Coronary artery (tissue), 2 donors: ENCODE measurements at regions not wholly inside any gene's neighbourhood (a gene's known extent, or its start where the extent isn't known, plus 50 kb on each side); places are given as distances from the start of the nearest gene placed in this dataset.
"Not testable (repeated sequence)": the region's sequence is repeated elsewhere in the genome, so short reads cannot be mapped to it uniquely, and the experiment has no call there.

ENCODE experiments used
- DNase-seq: peaks from one replicate; pipeline ENCODE4 v3.0.0-alpha.2; 2017; ENCODE audit warnings: low spot score
- H3K27ac ChIP-seq, 2 donors: fragments of 200-600 bp; sonication (generic); one replicate each; pipeline ENCODE4 v1.5.1; 2016 to 2019
- H3K4me3 ChIP-seq: fragments of 200-600 bp; sonication (generic); 2 replicates; pipeline ENCODE4 v1.5.1; 2016; ENCODE audit warnings: mild to moderate bottlenecking, moderate library complexity
- CTCF ChIP-seq: fragments of 200-600 bp; sonication (generic); IDR thresholded peaks from one replicate; pipeline ENCODE4 v1.5.1; 2019; ENCODE audit warnings: antibody characterized with exemption

DNA sequence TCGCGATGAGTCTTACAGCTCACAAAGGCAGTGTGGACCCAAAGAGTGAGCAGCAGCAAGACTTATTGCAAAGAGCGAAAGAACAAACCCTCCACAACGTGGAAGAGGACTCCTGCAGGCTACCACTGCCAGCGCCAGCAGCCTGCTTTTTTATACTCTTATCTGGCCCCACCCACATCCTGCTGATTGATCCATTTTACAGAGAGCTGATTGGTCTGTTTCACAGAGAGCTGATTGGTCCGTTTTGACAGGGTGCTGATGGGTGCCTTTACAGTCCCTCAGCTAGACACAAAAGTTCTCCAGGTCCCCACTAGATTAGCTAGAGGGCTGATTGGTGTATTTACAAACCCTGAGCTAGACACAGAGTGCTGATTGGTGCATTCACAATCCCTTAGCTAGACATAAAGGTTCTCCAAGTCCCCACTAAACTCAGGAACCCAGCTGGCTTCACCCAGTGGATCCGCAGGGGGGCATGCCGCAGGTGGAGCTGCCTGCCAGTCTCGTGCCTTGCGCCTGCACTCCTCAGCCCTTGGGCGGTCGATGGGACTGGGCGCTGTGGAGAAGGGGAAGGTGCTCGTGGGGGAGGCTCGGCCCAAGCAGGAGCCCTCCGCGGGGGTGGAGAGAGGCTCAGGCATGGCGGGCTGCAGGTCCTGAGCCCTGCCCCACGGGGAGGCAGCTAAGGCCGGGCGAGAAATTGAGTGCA, 75.7 kb downstream of the QDPR start:
- not testable (repeated sequence) for H3K27ac ChIP-seq, H3K4me3 ChIP-seq, DNase-seq

GRCh38 chr4:17433827-17434226, 78.1 kb downstream of the QDPR start:
- Histone ChIP-seq H3K27ac (no peak overlapping the region), H3K4me3 (no peak overlapping the region)
- DNase-seq: no peak
- no peak for TF ChIP-seq CTCF

DNA sequence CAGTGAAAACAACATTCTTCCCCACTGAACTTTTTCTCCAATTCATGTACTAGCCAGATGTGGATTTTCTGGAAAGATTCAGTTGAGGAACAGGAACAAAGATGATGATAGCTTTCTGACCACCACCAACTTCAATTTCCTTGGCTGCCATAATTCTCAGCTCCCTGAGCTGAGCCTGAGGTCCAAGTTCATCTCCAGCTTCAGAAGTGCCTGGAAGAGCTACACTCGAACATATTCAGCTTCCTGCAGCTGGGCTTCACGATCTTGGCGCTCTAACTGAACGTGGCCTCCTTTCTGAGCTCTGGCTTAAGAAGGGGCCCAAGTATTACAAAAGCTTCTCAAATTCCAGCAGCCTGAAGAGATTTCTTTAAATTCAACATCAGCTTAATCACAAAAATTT, 83.9 kb downstream of the QDPR start:
- no peak for TF ChIP-seq CTCF
- Histone ChIP-seq H3K4me3 (no peak overlapping the region), H3K27ac (no peak overlapping the region)
- no peak for DNase-seq

DNA sequence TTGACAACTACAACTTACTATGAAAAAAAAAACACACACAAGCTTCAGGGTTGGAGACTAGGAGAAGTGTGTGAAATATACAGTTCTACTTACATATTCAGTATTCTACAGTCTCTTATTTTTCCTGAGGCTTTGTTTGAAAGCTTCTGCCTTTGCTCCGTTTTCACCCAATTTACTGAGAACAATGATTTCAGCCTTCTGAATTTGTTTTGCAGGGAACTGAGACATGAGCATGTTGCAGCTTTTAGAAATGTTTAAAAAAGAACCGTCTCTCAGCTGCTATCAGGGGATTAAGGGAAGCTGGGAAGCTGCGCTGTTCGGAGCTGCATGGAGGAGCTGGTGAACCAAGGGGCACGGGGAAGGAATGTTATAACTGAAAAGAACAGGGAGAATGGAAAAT, 85.7 kb downstream of the QDPR start:
- DNase-seq: no peak
- TF ChIP-seq CTCF: no peak
- Histone ChIP-seq H3K4me3 (no peak overlapping the region), H3K27ac (no peak overlapping the region)

GRCh38 chr4:17418010-17418409, 93.9 kb downstream of the QDPR start:
- no peak for DNase-seq
- Histone ChIP-seq H3K27ac (no peak overlapping the region), H3K4me3 (no peak overlapping the region)
- no peak for TF ChIP-seq CTCF

GRCh38 chr4:17414392-17414791, 97.5 kb downstream of the QDPR start:
- TF ChIP-seq CTCF: no peak
- H3K4me3 ChIP-seq: no peak overlapping the region
- DNase-seq: no peak
- H3K27ac ChIP-seq: no peak overlapping the region

GRCh38 chr4:17400686-17401085, 111.2 kb downstream of the QDPR start:
- Histone ChIP-seq H3K27ac (no peak overlapping the region), H3K4me3 (no peak overlapping the region)
- no peak for DNase-seq
- TF ChIP-seq CTCF: no peak

GRCh38 chr4:17398805-17399204, 113.1 kb downstream of the QDPR start:
- no peak for DNase-seq
- Histone ChIP-seq H3K27ac (no peak overlapping the region), H3K4me3 (no peak overlapping the region)
- no peak for TF ChIP-seq CTCF
